PC-9 (cell line): ENCODE measurements at regions not wholly inside any gene's neighbourhood (a gene's known extent, or its start where the extent isn't known, plus 50 kb on each side); places are given as distances from the start of the nearest gene placed in this dataset.

Experiments used
- BruUV-seq: library from RNA; stranded (reverse); fragments of 400-500 nt; replicated peaks from 2 replicates; lab custom pipeline; 2021; lab: Mats Ljungman, UMichigan
- CTCF ChIA-PET: fragments of 300-600 bp; sonication (Branson Sonifier 250); formaldehyde crosslinking; loops from one replicate; lab custom pipeline; 2022; ENCODE audit warnings: antibody characterized with exemption; lab: Charles Lee
- POLR2A ChIA-PET: fragments of 300-600 bp; sonication (Branson Sonifier 250); formaldehyde crosslinking; loops from one replicate; lab custom pipeline; 2022; ENCODE audit warnings: antibody characterized with exemption; ENCODE audit not compliant: unreplicated experiment; lab: Charles Lee
- DNase-seq, 2 experiments: peaks; one replicate each; pipeline versions ENCODE4 v3.0.0 to v3.0.0-alpha.2; 2015 to 2022; ENCODE audit warnings: mixed read lengths in 1 of 2
- H2AFZ ChIP-seq: fragments of 200-600 bp; sonication (generic); 2 replicates; pipeline ENCODE4 v1.8.1; 2017; ENCODE audit warnings: antibody characterized with exemption
- H3F3A ChIP-seq: fragments of 200-600 bp; sonication (generic); 2 replicates; pipeline ENCODE4 v1.8.1; 2017; ENCODE audit warnings: antibody characterized with exemption, mild to moderate bottlenecking, low read depth; ENCODE audit not compliant: insufficient read depth
- H3K27ac ChIP-seq: fragments of 200-600 bp; sonication (generic); 2 replicates; pipeline ENCODE4 v1.6.1; 2016; ENCODE audit warnings: mixed run types
- H3K27me3 ChIP-seq: fragments of 200-600 bp; sonication (generic); 2 replicates; pipeline ENCODE4 v1.6.1; 2016; ENCODE audit warnings: low read depth, mixed run types; ENCODE audit not compliant: insufficient read depth
- H3K36me3 ChIP-seq: fragments of 200-600 bp; sonication (generic); 2 replicates; pipeline ENCODE4 v1.6.1; 2016; ENCODE audit warnings: low read depth, mixed run types
- H3K4me1 ChIP-seq: fragments of 200-600 bp; sonication (generic); replicated peaks from 2 replicates; pipeline ENCODE4 v1.6.1; 2016; ENCODE audit warnings: mixed run types; ENCODE audit not compliant: insufficient read depth
- H3K4me2 ChIP-seq: fragments of 200-600 bp; sonication (generic); 2 replicates; pipeline ENCODE4 v1.6.1; 2017; ENCODE audit warnings: mixed run types
- H3K4me3 ChIP-seq: fragments of 200-600 bp; sonication (generic); 2 replicates; pipeline ENCODE4 v1.6.1; 2016; ENCODE audit warnings: mixed run types
- H3K79me2 ChIP-seq: fragments of 200-600 bp; sonication (generic); 2 replicates; pipeline ENCODE4 v1.6.1; 2017; ENCODE audit warnings: low read depth, mixed run types
- H3K9me2 ChIP-seq: fragments of 200-600 bp; sonication (generic); 2 replicates; pipeline ENCODE4 v1.8.1; 2017; ENCODE audit warnings: mild to moderate bottlenecking; ENCODE audit not compliant: insufficient read depth
- H3K9me3 ChIP-seq: fragments of 200-600 bp; sonication (generic); 2 replicates; pipeline ENCODE4 v1.8.1; 2016; ENCODE audit warnings: low read depth; ENCODE audit not compliant: insufficient read depth
- H4K20me1 ChIP-seq: fragments of 200-600 bp; sonication (generic); 2 replicates; pipeline ENCODE4 v1.8.1; 2017; ENCODE audit not compliant: insufficient read depth
- CTCF ChIP-seq: fragments of 200-600 bp; sonication (generic); conservative IDR thresholded peaks from 2 replicates; pipeline ENCODE4 v1.6.1; 2017; ENCODE audit warnings: mixed run types, antibody characterized with exemption, mild to moderate bottlenecking, moderate library complexity
- EZH2 ChIP-seq: fragments of 200-600 bp; sonication (generic); IDR thresholded peaks from 2 replicates; pipeline ENCODE4 v1.8.0; 2017; ENCODE audit warnings: antibody characterized with exemption, low read depth
- intact Hi-C: fragments of 100-400 bp; cut with micrococcal nuclease; formaldehyde crosslinking; loops from one replicate; pipeline ENCODE4 v1.10.0; 2022; ENCODE audit not compliant: unreplicated experiment

GRCh38 chr3:8451696-8452095 lies 49.9 kb upstream of the LMCD1 start:
- H3K4me1 ChIP-seq: no peaks in the 10 kb centered on the region
- CTCF ChIA-PET: no interaction called here
- no peak overlapping the region for H3K4me2 ChIP-seq

More at GRCh38 chr3:8451696-8452095, 49.9 kb upstream of the LMCD1 start:
- H3F3A ChIP-seq: no peaks in the 10 kb centered on the region
- H3K4me3 ChIP-seq: no peak overlapping the region
- TF ChIP-seq EZH2 (no peak), CTCF (no peak)
- no peaks in the 10 kb centered on the region for H3K79me2 ChIP-seq
- no peaks in the 10 kb centered on the region for H4K20me1 ChIP-seq
- H3K9me2 ChIP-seq: no peaks in the 10 kb centered on the region
- BruUV-seq: no TSS peak
- intact Hi-C loops: no loop called here
- no peaks in the 10 kb centered on the region for H3K27me3 ChIP-seq
- POLR2A ChIA-PET: interaction anchor here (0.7 kb wide), 1 partner anchor 52 kb away, joined by 3 read pairs; no protein-coding TSS in a partner anchor
- no peak for DNase-seq
- no peak overlapping the region for H3K27ac ChIP-seq
- H2AFZ ChIP-seq: no peak overlapping the region
- H3K36me3 ChIP-seq: no peaks in the 10 kb centered on the region
- H3K9me3 ChIP-seq: no peaks in the 10 kb centered on the region
